GM18909 (cell line): ENCODE measurements at regions not wholly inside any gene's neighbourhood (a gene's known extent, or its start where the extent isn't known, plus 50 kb on each side); places are given as distances from the start of the nearest gene placed in this dataset.

Source experiments
- ATAC-seq: cut with Tn5 transposase; IDR thresholded peaks from one replicate; pipeline ENCODE4 v1.9.1; 2021; ENCODE audit warnings: mild to moderate bottlenecking; ENCODE audit not compliant: unreplicated experiment, poor library complexity

DNA sequence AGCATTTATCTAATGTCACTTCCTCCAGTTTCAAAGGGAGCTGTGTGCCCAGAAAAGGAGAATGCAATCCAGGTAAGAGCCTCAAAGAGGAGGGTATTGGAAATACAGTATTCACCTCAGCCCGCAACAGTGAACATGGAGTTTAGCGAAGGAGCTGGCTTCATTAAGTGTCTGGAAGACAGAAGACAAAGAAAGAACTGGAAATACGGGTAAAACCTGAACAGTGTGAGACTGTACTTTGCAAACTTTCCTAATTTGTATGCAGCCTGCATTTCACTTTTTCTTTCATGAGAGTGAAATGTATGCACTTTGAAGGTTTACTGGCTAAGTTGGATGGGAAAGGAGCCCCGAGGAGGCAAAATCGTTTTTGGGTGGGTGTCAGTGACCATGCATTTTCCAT lies 478.4 kb downstream of the HS3ST3B1 start:
- no peak for ATAC-seq

DNA sequence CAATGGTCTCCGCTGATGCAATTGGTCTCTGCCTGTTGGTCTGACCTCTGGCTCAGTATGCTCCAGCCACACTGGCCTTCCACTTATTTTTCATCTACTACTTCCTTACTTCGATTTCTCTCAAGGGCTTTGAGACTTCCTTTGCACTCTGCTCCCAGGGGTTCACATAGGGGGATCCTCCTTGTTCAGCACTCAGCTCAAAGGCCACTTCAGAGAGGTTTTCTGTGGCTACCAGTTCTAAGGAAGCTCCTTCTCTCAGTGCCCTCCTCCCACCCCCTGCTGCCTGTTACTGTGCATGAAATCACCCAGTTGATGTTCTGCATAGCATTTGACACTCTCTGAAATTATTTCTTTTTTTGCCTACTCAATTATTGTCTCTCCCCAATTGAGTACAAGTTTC lies 476.4 kb downstream of the HS3ST3B1 start:
- ATAC-seq, result no peak

DNA sequence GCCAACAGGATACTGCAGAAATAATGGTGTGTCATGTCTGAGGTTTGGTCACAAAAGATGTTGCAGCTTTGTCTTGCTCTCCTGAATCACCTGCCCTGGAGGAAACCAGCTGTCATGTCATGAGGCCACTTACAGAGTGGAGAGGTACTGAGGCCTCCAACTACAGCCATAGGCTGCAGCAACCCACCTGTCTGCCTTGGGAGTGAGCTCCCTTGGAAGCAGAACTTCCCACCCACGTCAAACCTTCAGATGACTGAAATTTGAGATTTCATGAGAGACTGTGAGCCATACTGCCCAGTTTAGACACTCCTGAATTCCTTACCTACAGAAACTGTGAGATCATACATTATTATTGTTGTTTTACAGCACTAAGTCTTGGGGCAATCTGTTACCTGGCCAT lies 475.9 kb downstream of the HS3ST3B1 start:
- ATAC-seq, result no peak

DNA sequence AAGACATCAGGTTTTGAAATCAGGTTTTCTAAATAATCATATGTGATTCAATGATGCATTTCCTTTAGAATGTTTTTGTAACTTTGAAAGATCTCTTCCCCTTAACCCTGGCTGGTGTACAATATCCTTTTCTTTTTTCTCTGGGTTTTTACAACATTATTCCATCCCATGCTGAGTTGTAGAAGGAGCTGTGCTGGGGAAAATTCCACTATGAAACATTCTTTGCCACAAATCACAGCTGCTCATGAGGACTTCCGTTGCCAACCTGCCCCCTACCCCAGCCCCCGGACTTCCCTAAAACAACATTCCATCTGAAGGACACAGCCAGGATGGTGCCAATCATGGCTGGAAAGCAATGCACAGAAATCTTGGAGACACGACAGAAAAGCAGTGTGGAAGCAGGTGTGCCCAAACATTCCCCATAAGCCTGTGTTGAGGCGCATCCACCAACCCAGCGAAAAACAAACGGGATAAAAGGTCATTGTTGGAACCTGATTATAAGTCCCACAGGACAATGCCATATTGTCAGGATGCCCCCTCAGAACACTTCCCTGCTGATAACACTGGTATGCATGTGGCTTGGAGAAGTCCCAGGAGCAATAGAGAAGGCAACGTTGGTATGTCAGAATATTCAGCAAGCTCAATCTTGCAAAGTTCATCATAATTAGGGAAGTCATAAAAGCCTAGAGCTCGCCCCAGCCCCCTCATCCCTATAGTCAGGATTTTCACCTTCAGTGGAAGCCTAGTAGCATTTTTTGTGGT lies 475.0 kb downstream of the HS3ST3B1 start:
- ATAC-seq, result no peak

DNA sequence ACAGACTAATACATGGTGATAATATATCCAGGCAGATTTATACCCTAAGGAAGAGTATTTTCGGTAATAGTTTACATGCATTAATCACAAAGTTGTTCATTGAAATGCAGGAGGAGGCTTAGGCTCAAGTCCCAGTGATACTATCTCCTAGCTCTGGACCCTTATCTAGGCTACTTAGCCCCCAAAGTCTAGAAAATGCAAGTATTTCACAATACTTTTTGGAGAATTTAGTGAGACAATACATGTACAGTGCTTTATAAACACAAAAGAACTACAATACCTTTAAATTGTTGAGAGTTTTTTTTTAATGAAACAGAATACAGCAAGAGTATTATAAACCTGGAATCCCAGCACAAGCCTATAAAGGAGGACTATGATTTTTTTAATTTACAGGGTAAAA lies 473.9 kb downstream of the HS3ST3B1 start:
- ATAC-seq, result no peak

DNA sequence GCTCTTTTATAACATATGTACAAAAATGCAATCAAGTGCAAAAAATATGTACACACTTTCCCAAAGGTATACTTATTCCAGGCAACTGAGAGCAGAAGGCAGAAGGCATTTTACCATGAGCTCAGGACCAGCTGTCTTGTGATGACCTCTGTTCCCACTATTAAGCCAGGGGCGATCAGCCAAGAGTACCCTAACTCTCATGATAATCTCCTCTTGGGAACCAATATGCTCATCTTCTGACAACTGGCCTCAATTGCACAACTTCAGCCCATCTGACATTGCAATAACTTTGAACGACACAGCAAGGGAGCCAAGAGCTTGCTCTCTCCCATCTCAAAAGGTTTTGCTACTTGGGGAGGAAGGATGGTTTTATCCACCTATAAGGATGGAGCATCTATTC lies 471.9 kb downstream of the HS3ST3B1 start:
- ATAC-seq, result no peak

DNA sequence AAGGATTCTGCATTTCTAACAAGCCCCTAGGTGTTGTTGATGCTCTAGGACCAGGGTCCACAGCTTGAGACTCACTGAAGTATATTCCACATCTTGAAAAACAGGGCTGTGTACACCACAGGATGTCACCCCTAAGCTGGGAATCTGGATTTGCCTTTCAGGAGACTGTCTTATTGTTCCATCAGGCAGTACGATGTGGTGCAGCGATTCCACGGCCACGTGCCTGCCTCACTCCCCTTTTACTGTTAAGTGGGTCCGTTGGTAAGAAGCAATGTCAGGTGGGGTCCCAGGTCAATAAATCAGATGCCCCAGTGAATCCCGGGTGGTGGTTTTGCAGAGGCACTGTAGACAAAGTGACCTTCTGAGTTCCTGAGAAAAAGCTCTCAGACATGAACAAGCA lies 470.7 kb downstream of the HS3ST3B1 start:
- ATAC-seq, result no peak

DNA sequence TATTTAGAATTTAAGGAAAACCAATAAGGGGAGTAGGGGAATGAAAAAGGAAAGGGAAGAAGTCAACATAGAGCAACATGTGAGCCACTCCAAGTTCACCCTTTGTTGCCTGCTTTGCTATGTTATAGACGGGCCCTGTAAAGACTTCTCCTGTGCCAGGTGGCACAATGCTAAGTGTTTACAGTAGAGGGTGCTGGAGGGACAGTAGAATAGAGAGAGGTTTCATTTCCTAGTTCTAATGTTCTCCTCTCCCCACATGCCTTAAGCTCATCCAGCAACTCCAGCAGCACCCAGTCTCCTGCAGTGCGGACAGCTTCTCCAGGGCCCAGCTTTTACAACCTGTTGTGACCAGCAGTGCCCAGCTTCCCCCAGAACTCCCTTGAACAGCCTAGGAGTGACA lies 468.0 kb downstream of the HS3ST3B1 start:
- ATAC-seq, result no peak

DNA sequence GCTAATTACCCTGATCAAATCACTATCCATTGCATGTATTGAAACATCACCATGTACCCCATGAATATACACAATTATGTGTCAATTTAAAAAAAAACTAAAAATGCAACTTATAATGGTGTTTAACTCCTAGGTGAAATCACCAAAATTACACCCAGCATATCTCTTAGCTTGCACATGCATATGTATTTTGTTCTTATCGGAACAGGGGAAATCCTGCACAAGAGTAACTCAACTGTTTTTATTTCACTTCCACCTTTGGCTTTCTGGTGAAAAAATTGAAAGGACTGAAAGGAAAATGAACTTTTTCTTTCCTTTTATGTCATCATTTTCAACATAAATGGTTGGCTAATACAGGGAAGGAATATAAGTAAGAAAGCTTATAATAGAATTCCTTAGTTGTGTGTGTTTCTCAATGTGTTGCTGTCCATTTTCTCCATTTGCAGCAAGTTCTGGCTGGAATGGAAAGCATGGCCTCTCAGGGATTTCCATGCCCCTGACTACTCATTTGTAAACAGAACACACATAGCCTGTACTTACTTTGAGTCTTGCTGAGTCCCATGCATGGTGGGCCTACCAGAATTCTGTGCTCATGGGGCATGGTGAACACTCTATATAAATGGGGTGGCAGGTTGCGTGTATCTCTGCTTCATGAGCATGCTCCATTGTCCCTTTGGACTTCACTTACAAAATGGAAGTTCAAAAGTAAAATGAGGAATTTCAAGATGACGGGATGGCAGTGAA lies 462.0 kb downstream of the HS3ST3B1 start:
- no peak for ATAC-seq

DNA sequence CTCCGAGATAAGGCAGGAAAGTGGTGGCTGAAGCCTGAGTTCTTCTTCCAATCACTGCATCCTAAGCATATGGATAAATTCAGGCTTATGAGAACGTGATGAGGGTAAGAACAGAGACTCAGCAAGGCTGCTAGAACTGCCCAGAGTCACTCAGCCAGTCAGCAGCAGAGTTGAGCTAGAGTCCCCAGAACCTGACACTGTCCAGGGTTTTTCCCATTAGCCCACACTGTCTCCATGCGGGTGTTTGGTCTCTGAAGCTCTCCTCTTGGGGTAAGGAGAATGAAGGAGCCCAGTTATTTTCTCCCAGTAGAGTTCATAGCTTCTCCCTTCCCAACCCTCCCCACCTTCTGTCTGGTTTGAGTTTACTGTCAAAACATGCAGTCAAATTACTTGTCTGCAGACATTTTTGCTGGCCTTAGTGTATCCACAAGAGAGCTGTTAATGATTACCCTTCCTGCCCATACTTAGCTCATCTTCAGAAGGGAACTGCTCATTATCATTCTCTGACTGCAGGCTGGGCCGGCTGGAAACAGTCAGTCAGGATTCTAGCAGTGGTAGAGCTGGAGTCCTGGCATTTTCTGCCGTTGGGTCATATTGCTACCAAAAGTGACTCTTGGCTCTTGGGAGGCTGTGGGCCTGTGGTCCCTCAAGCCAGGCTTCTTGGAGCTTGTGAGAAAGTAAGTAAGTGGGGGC lies 460.0 kb downstream of the HS3ST3B1 start:
- peak; percentile 68 for ATAC-seq

DNA sequence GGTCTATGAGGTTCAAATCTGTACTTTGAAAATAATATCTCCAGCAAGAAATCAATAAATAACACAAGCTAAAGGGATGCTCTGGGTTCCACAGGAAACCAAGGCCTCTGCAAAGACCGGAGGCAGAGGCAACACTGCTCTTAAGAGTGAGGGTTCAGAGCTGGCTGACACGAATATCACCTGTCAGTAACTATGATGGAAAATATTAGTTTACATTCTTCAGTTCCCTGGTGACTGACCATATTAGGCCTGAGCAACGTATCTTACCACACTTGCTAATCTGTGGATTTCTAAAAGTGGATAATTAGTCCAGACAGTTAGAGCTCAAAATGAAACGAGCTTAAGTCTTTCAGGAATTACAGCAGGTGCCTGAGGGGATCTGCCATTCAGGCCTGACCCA lies 459.3 kb downstream of the HS3ST3B1 start:
- peak; percentile 65 for ATAC-seq

DNA sequence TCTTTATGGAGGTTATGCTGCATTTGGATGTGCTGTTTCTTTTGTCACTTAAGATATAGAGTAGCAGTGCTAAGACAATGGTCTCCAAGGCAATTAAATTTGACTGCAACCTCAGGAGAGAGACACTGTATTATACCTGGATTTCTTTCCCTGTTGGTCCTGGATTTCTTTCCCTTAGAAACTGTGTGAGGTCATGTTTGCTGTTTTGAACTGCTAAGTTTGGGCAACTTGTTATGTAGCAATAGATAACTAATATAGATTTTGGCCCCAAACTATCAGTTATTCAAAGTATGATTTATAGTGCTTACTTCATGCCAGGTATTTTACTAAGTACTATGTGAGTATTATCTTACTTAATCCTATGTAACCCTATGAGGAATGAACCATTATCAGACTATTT lies 458.4 kb downstream of the HS3ST3B1 start:
- no peak for ATAC-seq

DNA sequence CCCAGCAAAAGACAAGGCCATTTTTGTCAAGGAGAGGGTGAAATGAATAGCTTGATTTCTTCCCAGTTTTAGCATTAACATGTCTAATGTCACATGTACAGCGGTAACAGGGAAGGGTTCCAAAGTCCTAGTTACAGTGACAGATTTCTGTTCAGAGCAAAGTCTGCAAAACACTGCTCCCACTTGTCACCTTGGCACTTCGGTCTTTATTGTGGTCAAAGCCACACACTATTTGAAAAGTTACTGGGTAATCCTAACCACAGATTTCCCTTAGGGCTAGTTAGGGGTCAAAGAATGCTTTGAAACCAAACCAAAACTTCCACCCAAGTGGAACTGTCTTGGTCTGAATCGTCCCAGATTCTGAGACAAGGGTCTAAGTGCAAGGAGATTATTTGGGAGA lies 455.6 kb downstream of the HS3ST3B1 start:
- peak; percentile 37 for ATAC-seq

DNA sequence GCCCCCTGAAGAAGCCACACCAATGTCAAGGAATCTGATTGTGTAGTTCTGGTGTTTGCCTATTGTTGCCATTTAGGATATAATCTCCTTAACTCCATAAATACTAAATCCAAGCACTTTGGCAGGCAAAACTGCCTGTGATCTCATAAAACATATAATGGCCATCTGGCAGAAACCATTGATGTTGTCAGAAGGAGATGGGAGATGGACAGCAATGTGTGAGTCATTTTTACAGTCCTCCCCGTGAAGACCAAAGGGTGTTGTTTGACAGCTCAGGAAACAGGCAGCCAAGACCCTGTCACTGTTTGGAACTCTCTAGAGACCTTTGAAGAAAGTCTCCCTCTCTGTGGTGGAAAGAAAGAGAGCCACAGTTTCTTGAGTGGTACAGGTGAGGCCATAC lies 454.1 kb downstream of the HS3ST3B1 start:
- ATAC-seq, result no peak

DNA sequence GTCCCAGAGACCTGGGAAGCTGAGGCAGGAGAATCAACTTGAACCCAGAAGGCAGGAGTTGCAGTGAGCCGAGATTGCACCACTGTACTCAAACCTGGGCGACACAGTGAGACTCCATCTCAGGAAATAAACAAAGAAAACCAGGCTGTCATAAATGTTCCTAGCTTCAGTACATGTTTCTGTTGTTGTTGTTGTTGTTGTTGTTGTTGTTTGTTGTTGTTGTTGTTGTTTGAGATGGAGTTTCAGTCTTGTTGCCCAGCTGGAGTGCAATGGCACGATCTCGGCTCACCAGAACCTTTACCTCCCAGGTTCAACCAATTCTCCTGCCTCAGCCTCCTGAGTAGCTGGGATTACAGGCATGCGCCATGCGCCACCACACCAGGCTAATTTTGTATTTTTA lies 452.5 kb downstream of the HS3ST3B1 start:
- no peak for ATAC-seq

DNA sequence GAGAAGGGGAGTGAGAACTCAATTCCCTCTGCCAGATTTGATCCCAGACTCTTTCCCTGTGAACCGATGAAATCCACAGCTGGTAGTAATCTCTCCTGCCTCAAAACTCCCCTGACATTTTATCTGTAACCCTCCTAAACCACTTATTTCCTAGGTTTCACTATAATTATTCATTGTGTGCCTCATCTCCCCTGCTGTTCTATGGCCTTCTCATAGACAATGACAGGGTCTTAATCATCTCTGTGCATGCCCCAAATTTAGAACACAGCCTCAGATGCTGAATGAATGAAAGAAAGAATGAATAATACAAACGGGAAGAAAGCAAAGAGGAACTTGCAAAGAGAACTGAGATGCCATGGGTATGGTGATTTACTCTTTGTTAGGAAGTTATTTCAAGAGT lies 451.1 kb downstream of the HS3ST3B1 start:
- ATAC-seq, result no peak

DNA sequence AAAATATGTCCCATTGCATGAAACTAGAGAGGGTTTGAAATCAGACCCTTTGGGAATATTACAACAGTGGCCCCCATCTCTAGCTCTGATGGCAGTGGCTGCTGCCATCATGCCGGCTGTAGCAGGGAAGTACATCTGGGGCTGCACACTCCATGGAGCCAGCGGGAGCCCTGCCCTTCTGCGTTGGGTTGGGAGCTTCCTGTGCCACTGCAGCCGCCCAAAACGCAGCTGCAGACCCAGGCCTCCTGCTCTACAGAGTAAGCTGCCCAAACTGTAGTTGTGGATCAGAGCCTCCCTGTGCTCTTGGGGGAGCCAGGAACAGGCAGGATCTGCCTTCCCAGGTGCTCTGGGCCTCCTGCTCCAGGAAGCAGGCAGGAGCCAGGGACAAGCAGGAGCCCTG lies 450.0 kb downstream of the HS3ST3B1 start:
- ATAC-seq, result no peak

DNA sequence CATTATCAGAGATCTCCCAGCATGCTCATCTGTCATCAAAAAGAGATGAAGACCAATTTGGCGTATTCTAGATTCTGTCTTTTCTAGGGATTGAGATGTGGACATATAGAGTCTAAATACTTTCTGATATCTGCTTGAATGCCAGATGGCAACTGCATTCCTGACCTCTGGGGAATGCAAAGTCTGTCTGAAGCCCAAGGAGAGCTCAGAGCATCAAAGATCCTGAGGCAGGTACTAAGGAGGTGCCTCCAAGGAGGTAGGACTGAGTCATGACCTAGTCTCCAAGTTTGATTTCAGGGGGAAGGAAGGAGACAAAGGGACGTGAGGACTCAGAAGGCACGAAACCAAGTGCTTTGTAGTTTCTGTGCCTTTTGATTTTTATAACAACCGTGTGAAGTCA lies 448.4 kb downstream of the HS3ST3B1 start:
- ATAC-seq, result no peak

DNA sequence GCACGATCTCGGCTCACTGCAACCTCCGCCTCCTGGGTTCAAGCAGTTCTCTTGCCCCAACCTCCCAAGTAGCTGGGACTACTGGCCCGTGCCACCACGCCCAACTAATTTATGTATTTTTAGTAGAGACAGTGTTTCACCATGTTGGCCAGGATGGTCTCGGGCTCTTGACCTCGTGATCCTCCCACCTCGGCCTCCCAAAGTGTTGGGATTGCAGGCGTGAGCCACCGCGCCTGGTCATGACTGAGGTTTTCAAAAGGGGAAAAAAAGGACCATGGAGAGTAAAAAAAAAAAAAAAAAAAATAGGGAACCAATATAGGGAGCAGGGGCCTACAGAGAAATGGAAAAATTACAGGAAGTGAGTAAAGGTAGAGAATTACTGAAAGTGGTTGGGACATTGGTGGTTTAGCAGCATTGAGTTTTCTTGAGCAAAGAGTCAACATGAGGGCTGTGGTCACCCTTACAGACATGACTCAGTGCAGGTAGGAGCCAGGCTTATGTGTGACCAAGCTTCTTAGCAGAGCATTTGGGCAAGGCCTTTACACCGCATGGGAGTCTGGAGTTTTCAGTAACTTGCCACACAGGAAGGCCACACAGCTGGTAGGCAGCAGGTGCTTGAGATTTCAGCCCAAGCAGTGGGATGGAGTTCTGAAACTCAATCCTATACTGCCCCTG lies 447.3 kb downstream of the HS3ST3B1 start:
- peak; percentile 85 for ATAC-seq

DNA sequence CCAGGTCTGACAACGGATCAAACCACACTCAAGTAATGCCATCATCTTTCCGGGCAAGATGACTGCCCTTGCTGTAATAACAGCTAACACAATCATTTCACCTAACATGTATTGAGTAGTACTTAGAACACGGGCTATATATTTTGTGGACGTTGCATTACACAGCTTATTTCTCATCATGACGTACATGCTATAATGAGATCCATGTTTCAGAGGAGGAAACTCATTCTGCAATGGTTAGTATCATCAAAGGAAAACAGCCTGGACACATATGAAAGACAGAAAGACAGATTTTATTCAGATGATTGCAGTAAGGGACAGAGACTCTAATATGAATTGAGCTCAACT lies 446.7 kb downstream of the HS3ST3B1 start:
- ATAC-seq, result no peak
